GM12878 (cell line): ENCODE measurements at regions not wholly inside any gene's neighbourhood (a gene's known extent, or its start where the extent isn't known, plus 50 kb on each side); places are given as distances from the start of the nearest gene placed in this dataset.

Experiments
- ATAC-seq: fragments of 200-7000 bp; cut with Tn5 transposase; 3 replicates; pipeline ENCODE4 v1.9.1; 2020; ENCODE audit warnings: mild to moderate bottlenecking, moderate library complexity
- BruUV-seq: library from RNA; stranded (reverse); fragments of 400-500 nt; replicated peaks from 2 replicates; lab custom pipeline; 2021; lab: Mats Ljungman, UMichigan
- CTCF ChIA-PET: fragments of 300-600 bp; sonication (Branson Sonifier 250); formaldehyde crosslinking; extraction: SDS; loops from one replicate; lab custom pipeline; 2021; ENCODE audit warnings: inconsistent platforms; lab: Yijun Ruan, JAX
- POLR2A ChIA-PET: fragments of 350-600 bp; formaldehyde crosslinking; extraction: SDS; loops from one replicate; lab custom pipeline; 2021; ENCODE audit warnings: inconsistent platforms; lab: Charles Lee
- RAD21 ChIA-PET: fragments of 300-600 bp; sonication (Branson Sonifier 250); formaldehyde crosslinking; loops from one replicate; lab custom pipeline; 2023; ENCODE audit warnings: antibody characterized with exemption; ENCODE audit not compliant: unreplicated experiment; lab: Charles Lee
- SMC1A ChIA-PET: fragments of 300-600 bp; sonication (Branson Sonifier 250); formaldehyde crosslinking; loops from one replicate; lab custom pipeline; 2023; ENCODE audit not compliant: unreplicated experiment, uncharacterized antibody; lab: Charles Lee
- DNase-seq: peaks from one replicate; pipeline ENCODE4 v3.0.0-alpha.2; 2011; ENCODE audit warnings: low read depth, low spot score
- FAIRE-seq: peaks from 3 replicates; lab custom pipeline; 2011; peaks lifted over from hg19 to GRCh38; lab: Jason Lieb, UNC
- H2AFZ ChIP-seq: 2 replicates; pipeline ENCODE4 v1.6.0; 2011; ENCODE audit warnings: low read depth, low read length, control low read depth; ENCODE audit not compliant: control insufficient read depth
- H3K27ac ChIP-seq: 2 replicates; pipeline ENCODE4 v1.5.1; 2011; ENCODE audit warnings: control low read depth; ENCODE audit not compliant: control insufficient read depth, insufficient read depth
- H3K27me3 ChIP-seq, 2 experiments: replicated peaks in 1 of 2; 2 replicates each; pipeline versions ENCODE4 v1.6.0 to v1.6.1; 2011; ENCODE audit warnings: low read length in 1 of 2; ENCODE audit not compliant: control insufficient read depth in 2 of 2, insufficient read depth in 2 of 2
- H3K36me3 ChIP-seq, 2 experiments: 2 replicates each; pipeline ENCODE4 v1.5.1; 2011; ENCODE audit warnings: low read length in 1 of 2; ENCODE audit not compliant: control insufficient read depth in 2 of 2, insufficient read depth in 2 of 2
- H3K4me1 ChIP-seq: 2 replicates; pipeline ENCODE4 v1.6.1; 2011; ENCODE audit warnings: mild to moderate bottlenecking, low read length, moderate library complexity, mixed read lengths; ENCODE audit not compliant: control insufficient read depth, insufficient read depth
- H3K4me2 ChIP-seq: 2 replicates; pipeline ENCODE4 v1.6.0; 2011; ENCODE audit warnings: control low read depth; ENCODE audit not compliant: control insufficient read depth, insufficient read depth
- H3K4me3 ChIP-seq: fragments of 200-600 bp; sonication (generic); 2 replicates; pipeline ENCODE4 v1.5.1; 2016
- H3K79me2 ChIP-seq: 2 replicates; pipeline ENCODE4 v1.6.0; 2011; ENCODE audit warnings: low read length; ENCODE audit not compliant: control insufficient read depth, insufficient read depth
- H3K9ac ChIP-seq: 2 replicates; pipeline ENCODE4 v1.8.0; 2011; ENCODE audit warnings: low read length, control low read depth, mixed read lengths; ENCODE audit not compliant: control insufficient read depth, insufficient read depth
- H3K9me3 ChIP-seq: replicated peaks from 3 replicates; pipeline ENCODE4 v1.5.1; 2011; ENCODE audit warnings: mild to moderate bottlenecking, low read length; ENCODE audit not compliant: control insufficient read depth, insufficient read depth
- H4K20me1 ChIP-seq: 2 replicates; pipeline ENCODE4 v1.6.0; 2011; ENCODE audit not compliant: control insufficient read depth, insufficient read depth
- BCL11A ChIP-seq: IDR thresholded peaks from 2 replicates; pipeline ENCODE4 v1.6.1; 2011; ENCODE audit warnings: low read depth, low read length
- BCL3 ChIP-seq: IDR thresholded peaks from 2 replicates; pipeline ENCODE4 v1.6.1; 2011; ENCODE audit warnings: borderline replicate concordance, low read depth, mild to moderate bottlenecking, moderate library complexity, low read length; ENCODE audit not compliant: insufficient read depth, poor library complexity, severe bottlenecking
- CBFB ChIP-seq: IDR thresholded peaks from 2 replicates; pipeline ENCODE4 v1.6.1; 2016; ENCODE audit warnings: antibody characterized with exemption, low read depth
- CEBPZ ChIP-seq: fragments of 150-350 bp; IDR thresholded peaks from 2 replicates; pipeline ENCODE4 v1.6.1; 2016; ENCODE audit warnings: low read depth, low read length
- FOS ChIP-seq: IDR thresholded peaks from 3 replicates; pipeline ENCODE4 v1.6.1; 2011; ENCODE audit warnings: borderline replicate concordance; ENCODE audit not compliant: insufficient read length; ENCODE audit errors: extremely low read depth
- HDAC2 ChIP-seq: fragments of 200-600 bp; sonication (generic); IDR thresholded peaks from 2 replicates; pipeline ENCODE4 v1.6.1; 2017
- NFIC ChIP-seq: IDR thresholded peaks from 2 replicates; pipeline ENCODE4 v1.6.1; 2012; ENCODE audit warnings: low read depth, mild to moderate bottlenecking, inconsistent platforms, low read length, moderate library complexity
- NFXL1 ChIP-seq: fragments of 450-650 bp; IDR thresholded peaks from 2 replicates; pipeline ENCODE4 v1.6.1; 2017; ENCODE audit warnings: antibody characterized with exemption, mild to moderate bottlenecking, borderline replicate concordance
- PAX8 ChIP-seq: fragments of 450-650 bp; IDR thresholded peaks from 2 replicates; pipeline ENCODE4 v1.6.1; 2017; ENCODE audit warnings: mild to moderate bottlenecking, moderate library complexity
- POLR2AphosphoS2 ChIP-seq: IDR thresholded peaks from 2 replicates; pipeline ENCODE4 v1.6.1; 2011; ENCODE audit warnings: low read depth, mild to moderate bottlenecking, low read length, improper control_type of control experiment, moderate library complexity
- RAD21 ChIP-seq: IDR thresholded peaks from 2 replicates; pipeline ENCODE4 v1.6.1; 2011; ENCODE audit warnings: mild to moderate bottlenecking, low read depth, low read length, moderate library complexity; ENCODE audit not compliant: insufficient read depth
- RFX5 ChIP-seq: IDR thresholded peaks from 2 replicates; pipeline ENCODE4 v1.6.1; 2011; ENCODE audit warnings: low read depth, low read length, improper control_type of control experiment
- TARDBP ChIP-seq: IDR thresholded peaks from 2 replicates; pipeline ENCODE4 v1.6.1; 2016; ENCODE audit warnings: borderline replicate concordance
- TBL1XR1 ChIP-seq: IDR thresholded peaks from 2 replicates; pipeline ENCODE4 v1.6.1; 2012; ENCODE audit warnings: low read depth, low read length, improper control_type of control experiment
- WGBS: methylation state at CpG from one replicate; pipeline ENCODE4 v1.1.6; 2016; ENCODE audit warnings: low lambda C conversion rate; ENCODE audit not compliant: insufficient replicate concordance, insufficient coverage; ENCODE audit errors: missing lambda C conversion rate; 5-methylcytosine and 5-hydroxymethylcytosine counted together
- in situ Hi-C: fragments of 300-500 bp; cut with MboI; formaldehyde crosslinking; loops from 9 replicates; pipeline ENCODE4 v1.14.3; 2018; ENCODE audit warnings: mixed read lengths
- intact Hi-C: fragments of 100-400 bp; cut with micrococcal nuclease; formaldehyde crosslinking; loops from one replicate; pipeline ENCODE4 v1.14.2; 2022; ENCODE audit not compliant: unreplicated experiment
- TF ChIP-seq, protein P1 (sequence below): IDR thresholded peaks from 2 replicates; pipeline ENCODE4 v1.6.1; 2012; ENCODE audit warnings: improper control_type of control experiment, low read depth, low read length; ENCODE audit not compliant: insufficient replicate concordance

DNA sequence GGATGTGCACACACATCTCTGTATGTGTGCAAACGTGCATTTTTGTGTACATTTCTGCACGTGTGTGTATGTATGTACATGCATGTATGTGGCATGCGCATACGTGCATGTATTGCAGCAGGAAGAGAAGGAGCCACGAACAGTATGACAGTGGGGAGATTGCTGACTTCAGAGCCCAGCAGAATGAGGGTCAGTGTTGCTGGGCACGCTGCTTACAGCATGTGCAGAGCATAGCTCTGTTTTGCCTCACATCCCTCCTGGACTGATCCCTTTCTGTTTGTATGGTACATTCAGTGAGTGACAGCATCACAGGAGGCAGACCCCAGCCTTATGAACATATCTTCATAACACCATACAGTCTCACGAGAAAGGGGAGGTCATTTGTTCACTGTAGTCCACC lies 934.0 kb upstream of the EEF2KMT start:
- no TSS peak for BruUV-seq
- no peak for DNase-seq
- Histone ChIP-seq H3K27me3 (no peaks in the 10 kb centered on the region), H3K36me3 (no peaks in the 10 kb centered on the region), H3K79me2 (no peaks in the 10 kb centered on the region), H4K20me1 (no peaks in the 10 kb centered on the region), H3K4me2 (no peak overlapping the region), H3K9ac (no peak overlapping the region), H2AFZ (no peak overlapping the region), H3K9me3 (no peaks in the 10 kb centered on the region; the same call in 2 of the 3 replicates), H3K27ac (no peak overlapping the region), H3K4me1 (no peaks in the 10 kb centered on the region), H3K4me3 (no peak overlapping the region)
- 3% methylated on average over 7 of the region's 7 CpGs for WGBS
- in situ Hi-C loops (no loop called here), intact Hi-C loops (no loop called here)
- RAD21 ChIA-PET = no interaction called here
- CTCF ChIA-PET = interaction anchor here (0.7 kb wide), 1 partner anchor 50 kb away, joined by 3 read pairs; no protein-coding TSS in a partner anchor
- no peak for FAIRE-seq
- SMC1A ChIA-PET = no interaction called here
- POLR2A ChIA-PET = no interaction called here
- no peak for ATAC-seq
- TF ChIP-seq HDAC2 (no peak), BCL3 (no peak), FOS (no peak), RFX5 (no peak), CBFB (no peak), CEBPZ (no peak), TBL1XR1 (no peak), POLR2AphosphoS2 (no peak), TARDBP (no peak), NFXL1 (no peak), NFIC (no peak), RAD21 (no peak), PAX8 (no peak), BCL11A (no peak)
- TF ChIP-seq, protein P1, sequence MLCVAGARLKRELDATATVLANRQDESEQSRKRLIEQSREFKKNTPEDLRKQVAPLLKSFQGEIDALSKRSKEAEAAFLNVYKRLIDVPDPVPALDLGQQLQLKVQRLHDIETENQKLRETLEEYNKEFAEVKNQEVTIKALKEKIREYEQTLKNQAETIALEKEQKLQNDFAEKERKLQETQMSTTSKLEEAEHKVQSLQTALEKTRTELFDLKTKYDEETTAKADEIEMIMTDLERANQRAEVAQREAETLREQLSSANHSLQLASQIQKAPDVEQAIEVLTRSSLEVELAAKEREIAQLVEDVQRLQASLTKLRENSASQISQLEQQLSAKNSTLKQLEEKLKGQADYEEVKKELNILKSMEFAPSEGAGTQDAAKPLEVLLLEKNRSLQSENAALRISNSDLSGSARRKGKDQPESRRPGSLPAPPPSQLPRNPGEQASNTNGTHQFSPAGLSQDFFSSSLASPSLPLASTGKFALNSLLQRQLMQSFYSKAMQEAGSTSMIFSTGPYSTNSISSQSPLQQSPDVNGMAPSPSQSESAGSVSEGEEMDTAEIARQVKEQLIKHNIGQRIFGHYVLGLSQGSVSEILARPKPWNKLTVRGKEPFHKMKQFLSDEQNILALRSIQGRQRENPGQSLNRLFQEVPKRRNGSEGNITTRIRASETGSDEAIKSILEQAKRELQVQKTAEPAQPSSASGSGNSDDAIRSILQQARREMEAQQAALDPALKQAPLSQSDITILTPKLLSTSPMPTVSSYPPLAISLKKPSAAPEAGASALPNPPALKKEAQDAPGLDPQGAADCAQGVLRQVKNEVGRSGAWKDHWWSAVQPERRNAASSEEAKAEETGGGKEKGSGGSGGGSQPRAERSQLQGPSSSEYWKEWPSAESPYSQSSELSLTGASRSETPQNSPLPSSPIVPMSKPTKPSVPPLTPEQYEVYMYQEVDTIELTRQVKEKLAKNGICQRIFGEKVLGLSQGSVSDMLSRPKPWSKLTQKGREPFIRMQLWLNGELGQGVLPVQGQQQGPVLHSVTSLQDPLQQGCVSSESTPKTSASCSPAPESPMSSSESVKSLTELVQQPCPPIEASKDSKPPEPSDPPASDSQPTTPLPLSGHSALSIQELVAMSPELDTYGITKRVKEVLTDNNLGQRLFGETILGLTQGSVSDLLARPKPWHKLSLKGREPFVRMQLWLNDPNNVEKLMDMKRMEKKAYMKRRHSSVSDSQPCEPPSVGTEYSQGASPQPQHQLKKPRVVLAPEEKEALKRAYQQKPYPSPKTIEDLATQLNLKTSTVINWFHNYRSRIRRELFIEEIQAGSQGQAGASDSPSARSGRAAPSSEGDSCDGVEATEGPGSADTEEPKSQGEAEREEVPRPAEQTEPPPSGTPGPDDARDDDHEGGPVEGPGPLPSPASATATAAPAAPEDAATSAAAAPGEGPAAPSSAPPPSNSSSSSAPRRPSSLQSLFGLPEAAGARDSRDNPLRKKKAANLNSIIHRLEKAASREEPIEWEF = no peak
